GM12864 (cell line): ENCODE measurements at regions not wholly inside any gene's neighbourhood (a gene's known extent, or its start where the extent isn't known, plus 50 kb on each side); places are given as distances from the start of the nearest gene placed in this dataset.

Source experiments
- DNase-seq: peaks from one replicate; pipeline ENCODE4 v3.0.0-alpha.2; 2011; ENCODE audit warnings: low read depth
- H3K4me3 ChIP-seq: 2 replicates; pipeline ENCODE4 v1.5.1; 2011; ENCODE audit warnings: mild to moderate bottlenecking, low read depth, low read length, control low read depth
- TF ChIP-seq, protein P1 (sequence below): IDR thresholded peaks from 2 replicates; pipeline ENCODE4 v1.5.1; 2011; ENCODE audit warnings: low read depth, mild to moderate bottlenecking, moderate library complexity, low read length, control low read depth, inconsistent platforms; ENCODE audit errors: missing control alignments

DNA sequence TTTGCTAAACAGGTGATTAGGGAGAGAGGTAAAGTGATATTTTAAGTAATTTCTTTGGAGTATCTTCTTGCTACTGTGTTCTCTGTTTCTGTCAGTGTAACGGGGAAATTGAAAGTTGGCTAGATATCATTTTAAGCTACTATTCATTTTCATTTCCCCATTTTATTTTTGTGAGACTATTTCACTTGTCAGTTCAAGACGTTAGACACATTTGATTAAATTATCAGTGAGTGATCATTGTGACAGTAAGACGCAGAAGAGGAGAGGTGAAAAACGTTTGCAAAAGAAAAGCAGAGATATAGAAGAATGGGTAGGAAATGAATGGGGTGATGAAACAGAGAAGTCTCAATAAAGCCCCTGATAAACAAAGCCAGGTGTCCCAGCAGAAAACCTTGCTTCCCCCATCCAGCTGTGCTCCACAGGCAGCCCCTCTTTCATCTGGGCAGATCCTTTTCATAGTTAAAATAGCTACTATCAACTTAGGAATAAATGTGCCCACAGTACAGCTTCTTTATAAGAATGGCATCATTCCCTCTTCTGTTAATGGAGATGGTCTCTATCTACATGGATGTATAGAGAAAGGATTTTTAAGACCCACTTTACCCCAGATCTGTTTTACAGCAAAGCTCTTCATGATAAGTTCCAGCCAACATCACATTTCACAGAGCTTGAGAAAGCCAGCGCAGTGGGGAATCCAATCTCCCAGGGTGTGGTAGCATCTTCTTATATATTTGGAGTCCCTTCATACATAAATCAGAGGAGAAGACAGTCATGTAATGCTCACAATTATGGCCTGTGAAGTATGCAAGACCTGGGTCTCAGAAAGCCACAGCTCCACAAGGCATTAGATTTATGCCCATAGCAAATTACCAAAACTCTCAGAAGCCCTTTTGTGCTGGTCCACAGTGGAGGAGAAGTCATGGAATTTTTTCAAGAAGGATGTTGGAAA is 138.1 kb upstream of the ITGB1 start:
- TF ChIP-seq, protein P1, sequence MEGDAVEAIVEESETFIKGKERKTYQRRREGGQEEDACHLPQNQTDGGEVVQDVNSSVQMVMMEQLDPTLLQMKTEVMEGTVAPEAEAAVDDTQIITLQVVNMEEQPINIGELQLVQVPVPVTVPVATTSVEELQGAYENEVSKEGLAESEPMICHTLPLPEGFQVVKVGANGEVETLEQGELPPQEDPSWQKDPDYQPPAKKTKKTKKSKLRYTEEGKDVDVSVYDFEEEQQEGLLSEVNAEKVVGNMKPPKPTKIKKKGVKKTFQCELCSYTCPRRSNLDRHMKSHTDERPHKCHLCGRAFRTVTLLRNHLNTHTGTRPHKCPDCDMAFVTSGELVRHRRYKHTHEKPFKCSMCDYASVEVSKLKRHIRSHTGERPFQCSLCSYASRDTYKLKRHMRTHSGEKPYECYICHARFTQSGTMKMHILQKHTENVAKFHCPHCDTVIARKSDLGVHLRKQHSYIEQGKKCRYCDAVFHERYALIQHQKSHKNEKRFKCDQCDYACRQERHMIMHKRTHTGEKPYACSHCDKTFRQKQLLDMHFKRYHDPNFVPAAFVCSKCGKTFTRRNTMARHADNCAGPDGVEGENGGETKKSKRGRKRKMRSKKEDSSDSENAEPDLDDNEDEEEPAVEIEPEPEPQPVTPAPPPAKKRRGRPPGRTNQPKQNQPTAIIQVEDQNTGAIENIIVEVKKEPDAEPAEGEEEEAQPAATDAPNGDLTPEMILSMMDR, result no peak
- no peak overlapping the region for H3K4me3 ChIP-seq
- peak; percentile 59 for DNase-seq

DNA sequence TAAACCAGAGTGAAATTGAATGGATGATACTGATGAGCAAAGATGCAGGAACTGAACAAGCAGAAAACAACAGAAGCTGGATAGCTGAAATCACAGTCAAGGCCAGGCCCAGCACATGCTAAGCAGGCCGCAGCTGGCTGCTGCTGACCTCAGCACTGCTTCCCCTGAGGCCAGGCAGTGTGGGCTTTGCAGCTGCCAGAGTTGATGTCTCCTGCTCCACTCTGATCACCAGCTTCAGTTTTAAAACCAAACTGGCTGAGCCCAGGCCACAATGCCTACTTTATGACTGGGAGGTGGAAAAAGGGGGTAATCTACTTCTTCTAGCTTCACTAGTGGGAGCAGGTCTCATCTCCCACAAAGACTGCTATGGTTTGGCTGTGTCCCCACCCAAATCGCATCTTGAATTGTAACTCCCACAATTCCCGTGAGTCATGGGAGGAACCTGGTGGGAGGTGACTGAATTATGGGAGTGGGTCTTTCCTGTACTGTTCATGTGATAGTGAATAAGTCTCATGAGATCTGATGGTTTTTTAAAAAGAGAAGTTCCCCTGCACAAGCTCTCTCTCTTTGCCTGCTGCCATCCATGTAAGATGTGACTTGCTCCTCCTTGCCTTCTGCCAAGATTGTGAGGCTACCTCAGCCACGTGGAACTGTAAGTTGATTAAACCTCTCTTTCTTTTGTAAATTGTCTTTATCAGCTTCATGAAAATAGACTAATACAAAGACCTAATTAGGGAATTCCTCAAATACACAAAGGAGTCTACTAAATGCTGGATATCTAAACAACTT is 136.4 kb upstream of the ITGB1 start:
- DNase-seq, result no peak
- TF ChIP-seq, protein P1, result no peak
- H3K4me3 ChIP-seq, result no peak overlapping the region

DNA sequence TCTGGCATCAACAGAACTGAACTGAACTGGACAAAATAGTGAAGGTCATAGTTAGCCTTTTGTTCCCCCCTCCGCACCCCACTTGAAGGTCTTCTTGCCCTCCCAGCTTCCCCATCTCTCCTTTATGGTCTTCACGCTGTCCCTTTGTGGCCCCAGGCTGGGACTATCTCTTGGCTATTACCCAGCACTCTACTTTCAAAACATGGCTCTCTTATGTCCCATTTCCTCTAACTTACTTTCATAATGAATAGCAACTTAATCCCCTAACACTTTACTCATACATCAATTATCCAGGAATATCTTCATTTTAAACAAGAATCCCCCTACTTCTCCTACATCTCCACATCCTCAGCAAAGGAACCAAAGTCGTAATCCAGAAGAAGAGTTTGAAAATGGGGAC is 135.3 kb upstream of the ITGB1 start:
- no peak for DNase-seq
- TF ChIP-seq, protein P1, result no peak
- no peak overlapping the region for H3K4me3 ChIP-seq

DNA sequence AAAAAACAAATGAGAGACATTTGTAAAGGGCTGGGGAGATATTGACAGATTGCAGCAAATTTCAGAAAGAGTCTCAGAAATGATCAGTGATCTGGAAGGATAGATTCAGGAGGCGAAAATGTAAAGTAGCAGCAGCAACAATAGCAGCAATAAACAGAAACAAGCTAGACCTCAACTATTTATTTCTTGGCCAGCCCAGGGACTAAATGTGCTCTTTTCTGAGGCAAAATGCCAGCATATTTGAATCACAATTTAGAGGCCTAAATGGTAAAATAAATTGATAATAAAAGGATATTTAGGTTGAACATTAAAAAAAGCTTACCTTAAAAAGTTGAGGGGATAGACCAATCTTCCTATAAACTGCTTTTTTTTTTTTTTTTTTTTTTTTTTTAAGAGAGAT is 134.6 kb upstream of the ITGB1 start:
- H3K4me3 ChIP-seq, result no peak overlapping the region
- DNase-seq, result no peak
- TF ChIP-seq, protein P1, result no peak

DNA sequence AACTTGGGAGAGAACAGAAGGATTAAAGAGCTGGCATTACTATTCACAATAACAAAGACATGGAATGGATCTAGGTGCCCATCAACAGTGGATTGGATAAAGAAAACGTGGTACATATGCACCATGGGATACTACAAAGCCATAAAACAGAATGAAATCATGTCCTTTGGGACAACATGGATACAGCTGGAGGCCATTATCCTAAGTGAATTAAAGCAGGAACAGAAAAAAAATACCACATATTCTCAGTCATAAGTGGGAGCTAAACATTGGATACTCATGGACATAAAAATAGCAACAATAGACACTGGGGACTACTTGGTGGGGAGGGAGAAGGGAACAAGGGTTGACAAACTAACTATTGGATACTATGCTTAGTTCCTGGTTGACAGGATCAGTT is 133.2 kb upstream of the ITGB1 start:
- DNase-seq, result no peak
- TF ChIP-seq, protein P1, result no peak

DNA sequence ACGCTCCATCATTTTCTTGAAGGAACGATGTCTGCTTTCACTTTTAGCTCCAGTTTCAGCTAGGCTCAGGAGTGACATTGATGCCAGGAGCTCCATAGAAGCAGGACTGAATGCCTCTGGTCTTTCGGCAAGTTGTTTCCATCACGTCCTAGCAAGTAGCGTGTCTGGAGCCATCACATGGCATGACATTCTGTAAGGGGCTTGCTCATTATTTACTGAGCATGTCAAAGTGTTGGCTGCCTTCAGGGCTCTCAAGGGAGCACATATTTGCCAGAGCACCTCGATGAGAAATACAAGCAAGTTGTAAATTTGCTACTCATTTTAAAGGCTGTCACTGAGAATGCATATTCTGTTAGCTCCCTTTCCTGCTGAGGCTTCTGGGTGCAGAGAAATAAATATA is 131.0 kb upstream of the ITGB1 start:
- no peak overlapping the region for H3K4me3 ChIP-seq
- TF ChIP-seq, protein P1, result no peak
- DNase-seq, result no peak

More for the DNA sequence above, 133.2 kb upstream of the ITGB1 start:
- no peak overlapping the region for H3K4me3 ChIP-seq
